G401.6 (cell line): ENCODE measurements at regions not wholly inside any gene's neighbourhood (a gene's known extent, or its start where the extent isn't known, plus 50 kb on each side); places are given as distances from the start of the nearest gene placed in this dataset.

Experiments
- FAIRE-seq: peaks from 2 replicates; lab custom pipeline; 2012; peaks lifted over from hg19 to GRCh38; lab: Jason Lieb, UNC

DNA sequence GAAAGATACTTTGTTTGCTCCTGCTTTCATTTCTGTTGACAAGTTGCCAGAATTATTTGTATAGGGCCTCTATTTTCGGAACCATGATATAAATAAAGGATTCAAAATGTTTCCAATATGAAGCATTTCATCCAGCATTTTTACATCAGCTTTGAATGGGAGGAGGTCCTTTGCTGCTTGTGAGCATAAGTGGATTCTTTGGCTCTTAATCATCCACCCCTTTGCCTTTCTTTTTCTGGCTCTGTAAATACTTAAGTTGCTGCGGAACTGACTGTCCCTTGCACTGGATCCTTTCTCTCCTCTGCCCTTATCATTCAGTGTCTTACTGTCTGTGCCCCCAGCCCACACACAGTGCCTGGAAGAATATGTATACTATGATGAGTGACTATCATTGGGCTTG is 357.3 kb upstream of the RGS6 start:
- no peak for FAIRE-seq

DNA sequence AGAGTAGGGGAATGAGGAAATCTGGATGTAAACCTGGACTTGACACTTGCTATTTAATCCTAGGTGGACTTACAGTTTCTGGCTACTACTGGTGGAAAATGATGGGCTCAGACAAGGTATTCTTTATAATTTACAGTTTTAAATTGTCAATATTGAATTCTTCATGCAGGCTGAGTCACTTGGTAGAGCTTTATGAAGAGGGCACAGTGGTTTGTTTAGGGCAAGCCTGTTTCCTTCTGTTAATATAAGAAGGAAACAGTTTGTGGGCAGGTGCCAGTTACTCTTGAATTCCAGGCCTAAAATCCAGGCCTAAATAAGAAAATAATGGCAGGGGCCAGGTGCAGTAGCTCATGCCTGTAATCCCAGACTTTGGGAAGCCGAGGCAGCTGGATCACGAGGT is 355.8 kb upstream of the RGS6 start:
- no peak for FAIRE-seq

DNA sequence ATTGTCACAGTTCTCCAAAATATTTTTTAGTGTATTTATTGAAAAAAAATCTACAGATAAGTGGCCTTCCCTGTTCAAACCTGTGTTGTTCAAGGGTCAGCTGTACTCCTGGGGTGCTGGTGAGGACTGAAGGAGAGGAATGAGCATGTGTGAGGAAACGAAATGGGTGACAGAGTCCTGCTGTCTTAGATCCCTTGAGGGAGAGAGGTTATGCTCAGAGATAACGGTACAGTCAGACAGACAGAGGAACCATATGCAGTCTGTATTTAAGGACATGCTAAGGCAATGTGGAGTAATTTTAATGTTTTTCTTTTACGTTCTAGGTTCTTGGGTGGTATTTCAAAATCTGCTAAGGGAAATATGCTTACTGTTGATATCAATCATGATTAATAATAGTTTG is 352.9 kb upstream of the RGS6 start:
- FAIRE-seq, result no peak

DNA sequence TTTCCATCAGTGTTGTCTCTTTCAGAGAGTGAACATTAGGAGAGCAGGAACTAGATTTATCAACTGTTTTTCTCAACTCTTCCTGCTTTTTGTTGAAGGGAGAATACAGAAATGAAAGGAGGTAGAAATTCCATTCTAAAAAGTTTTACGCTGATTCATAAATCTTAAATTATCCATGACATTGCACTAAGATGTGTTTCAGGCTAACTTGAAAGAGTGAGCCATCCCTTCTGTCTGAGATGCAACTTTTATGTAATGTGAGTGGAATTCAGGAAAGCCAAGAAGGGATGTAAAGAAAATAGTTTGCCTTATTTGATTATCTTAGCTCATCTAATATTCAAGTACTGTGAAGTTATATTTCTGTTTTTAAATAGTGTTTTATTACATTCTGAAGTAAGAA is 349.5 kb upstream of the RGS6 start:
- no peak for FAIRE-seq

DNA sequence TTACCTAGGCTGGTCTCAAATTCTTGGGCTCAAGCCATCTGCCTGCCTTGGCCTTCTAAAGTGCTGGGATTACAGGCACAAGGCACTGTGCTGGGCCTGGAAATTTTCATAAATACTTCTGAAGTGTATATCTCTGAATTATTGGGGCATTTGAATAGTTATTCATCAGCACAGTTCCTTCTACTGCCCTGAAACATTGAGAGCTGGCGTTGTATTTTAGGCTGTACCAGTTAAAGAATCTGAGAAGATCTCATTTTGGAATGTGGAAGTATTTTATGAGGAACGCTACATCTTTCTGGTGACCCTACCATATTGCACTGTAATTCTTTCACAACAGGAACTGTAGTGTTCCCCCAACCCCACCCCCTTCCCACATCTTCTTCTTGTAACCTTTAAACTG is 349.0 kb upstream of the RGS6 start:
- FAIRE-seq, result no peak

DNA sequence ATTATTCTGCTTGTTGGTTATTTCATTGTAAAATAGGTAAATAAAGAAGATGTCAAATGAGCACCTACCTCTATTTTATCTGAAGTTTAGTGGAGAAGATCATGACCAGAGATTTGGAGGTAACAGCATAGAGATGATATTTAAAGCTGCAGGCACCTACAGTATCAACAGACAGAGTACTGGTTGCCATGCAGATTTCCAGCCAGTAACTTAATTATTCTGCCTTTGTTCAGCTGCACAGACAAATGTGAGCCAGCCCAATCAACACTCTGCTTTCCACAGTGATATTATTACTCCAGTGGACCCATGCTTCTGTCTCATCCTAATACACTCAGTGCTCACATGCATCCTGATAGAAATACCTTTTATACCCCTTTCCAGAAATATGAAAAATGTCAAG is 348.5 kb upstream of the RGS6 start:
- no peak for FAIRE-seq

DNA sequence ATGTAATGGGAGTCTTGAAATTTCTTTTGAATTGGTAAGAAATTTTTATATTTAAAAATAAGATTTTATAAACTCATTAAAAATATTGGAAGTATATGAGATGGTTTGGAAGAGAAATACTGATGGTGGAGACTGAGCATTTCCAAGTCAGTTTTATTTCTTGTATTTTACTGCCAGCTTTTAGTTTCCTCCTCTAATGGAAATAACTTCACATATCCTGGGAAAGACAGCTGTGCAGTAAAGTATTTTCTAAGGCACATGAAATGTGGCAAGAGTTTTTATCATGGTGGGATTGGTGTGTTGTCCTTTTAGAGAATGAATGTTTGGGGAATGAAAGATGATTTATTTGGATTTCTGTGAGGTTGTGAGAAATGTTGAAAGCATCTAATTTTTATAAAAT is 346.9 kb upstream of the RGS6 start:
- FAIRE-seq, result no peak

DNA sequence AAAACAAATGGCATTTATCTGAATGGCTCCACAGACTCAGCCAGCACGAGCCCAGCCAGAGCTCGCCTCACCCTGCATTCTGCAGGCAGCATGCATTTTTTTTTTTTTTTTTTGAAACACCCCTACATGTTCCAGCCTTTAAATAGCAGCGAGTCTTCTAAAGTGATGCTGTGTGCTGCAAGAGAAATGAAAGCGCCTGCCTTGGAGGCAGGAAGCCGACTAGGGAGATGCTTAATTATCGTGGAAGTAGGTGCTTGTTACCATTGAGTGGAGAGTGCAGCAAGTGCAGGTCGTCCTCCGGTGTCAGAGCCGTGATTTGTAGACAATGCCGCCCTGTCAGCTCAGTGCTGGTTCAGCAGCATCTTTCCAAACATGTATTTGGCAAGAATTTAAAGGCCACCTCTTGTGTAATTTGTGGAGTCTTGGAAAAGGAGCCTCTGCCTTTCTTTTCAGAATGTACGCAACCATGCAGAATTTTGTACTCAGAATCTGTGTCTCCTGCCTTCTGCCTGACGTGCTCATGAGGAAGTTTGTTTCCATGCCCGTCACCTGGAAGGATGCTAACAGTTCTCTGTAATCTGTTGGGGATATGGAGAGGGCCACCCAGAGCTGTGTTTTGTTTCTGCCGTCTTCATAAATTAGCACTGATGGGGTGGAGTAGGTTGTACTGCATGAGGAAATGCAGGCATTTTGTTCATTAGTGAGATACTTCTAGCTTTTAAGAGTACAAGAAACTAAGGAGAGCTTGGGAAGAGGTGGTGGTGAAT is 345.9 kb upstream of the RGS6 start:
- no peak for FAIRE-seq

DNA sequence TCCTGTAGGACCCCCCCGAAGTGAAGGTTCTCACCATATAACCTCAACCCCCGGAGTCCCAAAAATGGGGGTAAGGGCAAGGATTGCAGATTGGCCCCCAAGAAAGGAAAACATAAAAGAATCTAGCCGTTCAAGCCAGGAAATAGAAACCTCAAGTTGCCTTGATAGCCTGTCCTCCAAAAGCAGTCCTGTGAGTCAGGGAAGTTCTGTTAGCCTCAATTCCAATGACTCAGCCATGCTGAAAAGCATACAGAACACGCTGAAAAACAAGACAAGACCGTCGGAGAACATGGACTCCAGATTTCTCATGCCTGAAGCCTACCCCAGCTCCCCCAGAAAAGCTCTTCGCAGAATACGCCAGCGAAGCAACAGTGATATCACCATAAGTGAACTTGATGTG is 344.2 kb upstream of the RGS6 start:
- no peak for FAIRE-seq

DNA sequence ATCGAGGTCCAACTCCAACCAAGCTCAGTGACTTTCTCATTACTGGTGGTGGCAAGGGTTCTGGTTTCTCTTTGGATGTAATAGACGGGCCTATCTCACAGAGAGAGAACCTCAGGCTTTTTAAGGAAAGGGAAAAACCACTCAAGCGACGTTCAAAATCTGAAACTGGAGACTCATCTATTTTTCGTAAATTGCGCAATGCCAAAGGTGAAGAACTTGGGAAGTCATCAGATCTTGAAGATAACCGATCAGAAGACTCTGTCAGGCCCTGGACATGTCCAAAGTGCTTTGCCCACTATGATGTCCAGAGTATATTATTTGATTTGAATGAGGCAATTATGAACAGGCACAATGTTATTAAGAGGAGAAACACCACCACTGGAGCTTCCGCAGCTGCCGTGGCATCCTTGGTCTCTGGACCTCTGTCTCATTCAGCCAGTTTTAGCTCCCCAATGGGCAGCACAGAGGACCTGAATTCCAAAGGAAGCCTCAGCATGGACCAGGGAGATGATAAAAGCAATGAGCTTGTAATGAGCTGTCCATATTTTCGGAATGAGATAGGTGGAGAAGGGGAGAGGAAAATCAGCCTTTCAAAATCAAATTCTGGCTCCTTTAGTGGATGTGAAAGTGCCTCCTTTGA is 343.5 kb upstream of the RGS6 start:
- FAIRE-seq, result no peak

DNA sequence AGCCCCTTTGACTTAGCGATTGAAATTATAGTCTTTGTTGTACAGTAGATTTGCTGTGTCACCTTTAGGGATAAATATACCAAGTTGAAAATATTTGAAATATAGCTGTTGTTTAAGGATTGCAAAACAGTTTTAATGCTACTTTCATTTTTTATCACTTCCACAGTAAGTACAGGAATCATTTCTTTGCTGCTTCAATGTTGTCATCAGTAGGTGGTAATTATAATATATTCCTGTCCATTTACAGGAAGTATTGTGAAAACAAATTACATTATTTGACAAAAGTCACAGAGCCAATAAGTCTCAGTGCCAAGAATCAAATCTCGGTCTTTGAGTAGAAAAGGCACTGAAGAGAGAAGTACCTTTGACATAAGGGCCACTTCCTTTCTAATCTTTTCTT is 342.6 kb upstream of the RGS6 start:
- FAIRE-seq, result no peak

DNA sequence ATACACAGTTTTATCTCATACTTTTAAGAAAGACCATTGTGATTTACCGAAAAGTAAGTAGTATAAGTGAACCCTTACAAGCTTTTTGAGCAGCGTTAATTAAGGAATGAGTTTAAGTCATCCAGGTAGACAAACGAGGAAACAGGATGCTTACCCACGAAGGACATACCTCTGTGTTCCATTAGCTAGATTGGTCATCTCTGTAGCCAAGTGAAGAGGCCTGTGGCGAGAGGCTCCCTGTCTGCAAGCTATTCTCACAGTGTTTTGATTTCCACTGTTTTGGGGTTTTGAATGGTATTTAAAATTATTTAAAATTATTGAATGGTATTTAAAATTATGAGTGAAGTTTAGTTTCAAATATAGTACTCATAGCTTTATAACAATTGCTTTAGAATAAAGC is 342.1 kb upstream of the RGS6 start:
- FAIRE-seq, result no peak

DNA sequence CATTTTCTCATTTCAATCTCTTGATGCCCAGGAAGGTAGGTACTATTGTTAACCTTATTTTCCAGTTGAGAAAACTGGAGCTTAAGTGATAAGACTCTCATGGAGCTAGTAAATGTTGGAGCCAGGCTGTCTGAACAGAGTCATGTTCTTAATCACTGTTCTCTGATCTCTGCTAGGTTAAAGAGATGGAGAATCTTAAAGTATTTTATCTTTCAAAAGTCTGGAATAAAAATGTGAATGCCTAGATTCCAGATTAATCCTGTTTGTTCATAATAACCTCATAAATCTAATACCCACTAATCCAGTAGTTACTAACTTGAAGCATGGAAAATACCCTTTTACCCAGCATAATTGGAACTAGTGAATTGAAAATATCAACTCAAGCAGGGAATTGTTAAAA is 341.0 kb upstream of the RGS6 start:
- FAIRE-seq, result no peak

DNA sequence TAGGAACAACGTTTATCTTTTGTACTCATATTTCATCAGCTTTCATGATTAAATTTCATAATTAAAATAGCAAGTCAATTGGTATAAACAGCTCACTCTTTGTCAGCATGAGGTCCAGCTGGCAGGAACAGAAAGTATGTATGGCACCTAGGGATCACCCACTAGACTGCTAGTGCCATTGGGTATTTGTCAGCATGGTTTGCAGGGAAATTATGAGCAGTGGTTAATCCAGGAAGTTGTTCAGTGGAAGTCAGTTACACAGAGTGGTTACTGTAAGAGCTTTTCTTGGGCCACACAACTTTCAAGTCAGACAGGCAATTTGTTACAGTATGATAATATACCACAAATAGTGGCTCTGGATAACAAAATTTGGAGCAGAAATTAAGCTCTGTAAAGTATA is 340.3 kb upstream of the RGS6 start:
- FAIRE-seq, result no peak

DNA sequence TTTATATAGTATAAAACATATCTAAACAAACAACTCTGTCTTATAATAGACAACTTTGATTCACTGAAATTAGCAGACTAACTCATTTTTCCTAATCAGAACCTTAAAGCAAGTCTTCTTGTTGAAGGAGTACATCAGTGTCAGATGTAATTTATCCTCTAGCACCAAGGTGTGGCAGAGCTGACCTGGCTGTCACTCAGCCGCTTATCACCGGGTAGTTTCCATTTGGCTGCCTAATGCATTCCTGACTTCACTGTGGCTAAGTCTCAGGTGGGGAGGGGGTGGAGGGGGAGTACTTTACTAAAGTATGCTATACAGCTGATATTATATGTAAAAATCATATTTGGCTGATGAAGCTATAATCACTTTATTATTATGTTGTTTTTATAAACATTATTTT is 339.9 kb upstream of the RGS6 start:
- FAIRE-seq, result no peak

DNA sequence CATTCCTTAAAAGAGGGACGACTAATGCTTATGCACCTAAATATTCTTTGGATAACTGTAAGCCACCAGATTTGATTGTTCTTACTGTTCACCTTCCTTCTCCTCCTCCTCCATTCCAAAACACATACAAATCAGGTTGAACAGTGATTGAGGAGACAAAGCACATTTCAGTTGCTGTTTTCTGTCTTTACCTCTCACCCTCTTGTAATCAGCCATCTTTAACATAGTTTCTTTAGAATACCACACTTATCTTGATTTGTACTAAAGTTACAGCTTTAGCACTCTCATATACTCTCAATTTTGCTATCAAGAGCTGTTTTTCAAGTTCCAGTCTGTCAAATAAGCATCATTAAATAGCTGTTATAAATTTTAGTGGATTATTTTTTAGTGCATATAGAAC is 338.3 kb upstream of the RGS6 start:
- no peak for FAIRE-seq

DNA sequence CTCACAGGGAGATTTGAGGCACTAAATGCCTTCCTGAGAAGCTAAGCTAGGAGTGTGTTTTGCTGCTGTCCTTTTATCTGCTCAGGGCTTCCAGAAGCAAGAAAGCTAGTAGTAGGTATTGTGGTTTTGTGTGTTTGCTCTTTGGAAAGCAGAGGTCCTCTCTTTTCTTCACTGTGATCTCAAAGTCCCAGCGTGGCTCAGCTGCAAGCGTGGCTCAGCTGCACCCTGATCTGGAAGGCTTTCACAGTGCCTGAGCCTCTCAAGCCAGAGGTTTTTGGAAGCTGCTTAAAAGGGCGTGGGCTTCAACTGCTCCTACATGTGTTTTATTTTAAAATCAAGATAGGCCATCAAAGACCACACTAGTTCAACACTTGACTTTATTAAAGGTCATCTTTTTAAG is 337.4 kb upstream of the RGS6 start:
- no peak for FAIRE-seq

DNA sequence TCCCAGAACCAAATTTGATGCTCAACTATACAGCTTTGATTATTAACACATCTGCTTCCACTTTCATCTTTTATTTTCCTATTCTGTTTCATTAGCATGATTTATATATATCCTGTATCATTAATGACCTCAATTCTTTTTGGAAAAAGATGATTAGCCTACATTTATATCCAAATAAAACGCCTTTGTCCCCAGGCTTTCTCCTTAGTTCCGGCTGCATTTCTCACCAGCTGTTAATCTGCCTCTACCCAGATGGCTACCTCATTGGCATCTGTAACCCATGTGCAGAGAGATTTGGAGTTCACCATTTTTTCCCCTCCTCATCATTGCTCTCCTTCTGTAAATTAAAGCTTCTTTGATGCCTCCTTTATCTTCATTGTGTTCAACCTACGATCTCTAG is 336.8 kb upstream of the RGS6 start:
- no peak for FAIRE-seq

DNA sequence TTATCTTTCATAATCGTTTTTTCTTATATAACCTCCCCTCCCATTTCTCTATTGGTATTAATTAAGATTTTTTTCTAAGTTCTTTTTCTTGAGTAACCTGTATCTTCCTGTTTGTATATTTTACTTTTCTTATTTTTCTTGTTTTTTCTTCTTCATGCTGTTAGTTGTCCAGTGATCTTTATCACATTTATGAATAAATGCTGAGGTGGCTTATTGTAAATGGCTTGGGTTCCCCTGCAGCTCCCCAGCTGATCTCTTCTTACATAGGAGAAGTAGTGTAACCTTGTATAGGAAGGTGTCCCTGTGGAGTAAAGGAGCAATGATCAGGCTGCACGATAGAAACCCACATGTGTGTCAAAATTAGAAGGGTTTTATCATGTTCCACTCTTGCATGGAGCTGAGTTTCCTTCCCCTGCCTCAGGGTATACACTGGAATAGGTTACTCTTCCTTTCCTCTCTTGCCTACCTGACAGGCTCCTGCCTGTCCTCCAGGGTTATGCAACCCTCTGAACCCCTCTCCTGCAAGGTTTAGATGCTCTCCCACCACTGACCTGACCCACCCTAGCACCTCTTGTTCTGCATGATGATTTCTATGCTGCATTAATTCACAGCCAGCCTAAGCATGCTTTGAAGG is 334.8 kb upstream of the RGS6 start:
- no peak for FAIRE-seq

DNA sequence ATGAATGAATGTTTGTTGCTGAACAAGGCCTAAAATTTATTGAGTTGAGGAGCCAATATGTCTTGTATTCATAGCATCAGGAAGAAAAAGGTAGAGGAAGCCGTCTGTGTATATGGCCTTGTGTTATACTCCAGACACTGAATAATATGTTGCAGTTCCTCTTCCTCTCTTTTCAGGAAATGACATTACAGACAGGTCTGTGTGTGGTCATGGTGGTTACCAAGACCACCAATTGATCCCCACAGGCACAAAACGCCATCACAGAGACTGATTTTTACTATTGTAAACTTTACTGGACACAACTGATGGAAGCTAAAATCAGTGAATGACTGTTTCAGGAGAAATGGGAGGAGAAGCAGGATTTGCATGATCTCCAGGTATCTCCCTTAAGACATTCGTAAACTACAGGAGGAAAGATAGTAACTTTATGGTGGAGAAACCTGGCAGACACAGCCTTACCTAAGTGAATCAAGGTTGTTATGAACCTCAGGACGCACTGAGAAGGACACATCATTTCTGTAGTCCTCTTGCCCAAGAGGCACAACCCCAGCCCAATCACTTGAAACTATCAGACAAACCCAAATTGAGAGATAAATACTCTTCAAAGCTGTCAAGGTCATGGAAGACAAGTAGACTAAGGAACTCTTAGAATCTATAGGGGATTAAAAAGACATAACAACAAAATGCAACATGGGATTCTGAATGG is 334.1 kb upstream of the RGS6 start:
- FAIRE-seq, result no peak

DNA sequence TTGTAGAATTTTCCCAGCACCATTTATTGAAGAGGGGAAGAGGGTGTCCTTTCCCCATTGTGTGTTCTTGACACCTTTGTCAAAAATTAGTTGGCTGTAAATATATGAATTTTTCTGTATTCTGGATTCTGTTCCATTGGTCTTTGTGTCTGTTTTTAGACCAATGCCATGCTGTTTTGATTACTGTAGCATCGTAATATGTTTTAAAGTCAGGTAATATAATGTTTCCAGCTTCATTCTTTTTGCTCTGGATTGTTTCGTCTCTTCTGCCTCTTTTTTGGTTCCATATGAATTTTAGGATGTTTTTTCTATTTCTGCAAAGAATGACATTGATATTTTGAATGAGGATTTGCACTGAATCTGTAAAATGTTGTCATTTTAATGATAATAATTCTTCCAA is 331.9 kb upstream of the RGS6 start:
- no peak for FAIRE-seq

DNA sequence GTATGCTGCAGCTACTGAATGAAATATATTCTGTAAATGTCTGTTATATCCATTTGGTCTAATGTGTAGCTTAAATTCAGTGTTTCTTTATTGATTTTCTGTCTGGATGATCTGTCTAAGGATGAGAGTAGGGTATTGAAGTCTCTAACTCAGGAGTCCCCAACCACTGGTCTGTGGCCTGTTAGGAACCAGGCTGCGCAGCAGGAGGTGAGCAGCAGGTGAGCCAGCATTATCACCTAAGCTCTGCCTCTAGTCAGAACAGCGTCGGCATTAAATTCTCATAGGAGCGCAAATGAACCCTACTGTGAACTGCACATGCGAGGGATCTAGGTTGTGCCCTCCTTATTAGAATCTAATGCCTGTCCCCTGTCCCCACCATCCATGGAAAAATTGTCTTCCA is 329.7 kb upstream of the RGS6 start:
- FAIRE-seq, result no peak

DNA sequence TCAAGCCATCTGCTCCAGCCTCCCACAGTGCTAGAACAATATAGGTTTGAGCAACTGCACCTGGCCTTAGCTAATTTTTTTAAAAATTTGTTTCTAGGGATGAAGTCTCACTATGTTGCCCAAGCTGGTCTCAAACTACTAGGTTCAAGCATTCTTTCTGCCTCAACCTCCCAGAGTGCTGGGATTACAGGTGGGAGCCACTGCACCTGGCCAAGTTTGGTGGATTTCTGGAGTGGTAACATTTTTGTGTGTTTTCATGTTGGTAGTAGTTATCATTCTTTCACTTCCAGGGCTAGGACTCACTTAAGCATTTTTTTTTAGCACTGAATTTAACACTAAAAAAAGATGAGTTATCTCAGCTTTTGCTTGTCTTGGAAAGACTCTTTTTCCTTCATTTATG is 328.0 kb upstream of the RGS6 start:
- FAIRE-seq, result no peak
